Chondrocyte (in vitro differentiated cells): ENCODE measurements at regions not wholly inside any gene's neighbourhood (a gene's known extent, or its start where the extent isn't known, plus 50 kb on each side); places are given as distances from the start of the nearest gene placed in this dataset.

Experiments used
- DNase-seq: peaks from one replicate; pipeline ENCODE4 v3.0.0; 2021; ENCODE audit warnings: mixed read lengths, low spot score
- H3K27ac Mint-ChIP-seq: one replicate; pipeline ENCODE4 v1.8.0; 2021; ENCODE audit warnings: mild to moderate bottlenecking, moderate library complexity, mixed read lengths; ENCODE audit not compliant: unreplicated experiment
- H3K27me3 Mint-ChIP-seq: 2 replicates; pipeline ENCODE4 v1.8.0; 2021; ENCODE audit warnings: low read depth, mixed read lengths
- H3K36me3 Mint-ChIP-seq: 2 replicates; pipeline ENCODE4 v1.8.0; 2021; ENCODE audit warnings: low read depth, mixed read lengths
- H3K4me1 Mint-ChIP-seq: 2 replicates; pipeline ENCODE4 v1.8.0; 2021; ENCODE audit warnings: low read depth, mild to moderate bottlenecking, mixed read lengths
- H3K4me3 Mint-ChIP-seq: one replicate; pipeline ENCODE4 v1.8.0; 2021; ENCODE audit warnings: mild to moderate bottlenecking, moderate library complexity, mixed read lengths; ENCODE audit not compliant: unreplicated experiment
- H3K9me3 Mint-ChIP-seq: 2 replicates; pipeline ENCODE4 v1.8.0; 2021; ENCODE audit warnings: low read depth, mixed read lengths
- TF ChIP-seq, protein P1 (sequence below): fragments of 200-600 bp; sonication (generic); IDR thresholded peaks from 2 replicates; pipeline ENCODE4 v1.5.0; 2021; ENCODE audit warnings: antibody characterized with exemption, mild to moderate bottlenecking, moderate library complexity

DNA sequence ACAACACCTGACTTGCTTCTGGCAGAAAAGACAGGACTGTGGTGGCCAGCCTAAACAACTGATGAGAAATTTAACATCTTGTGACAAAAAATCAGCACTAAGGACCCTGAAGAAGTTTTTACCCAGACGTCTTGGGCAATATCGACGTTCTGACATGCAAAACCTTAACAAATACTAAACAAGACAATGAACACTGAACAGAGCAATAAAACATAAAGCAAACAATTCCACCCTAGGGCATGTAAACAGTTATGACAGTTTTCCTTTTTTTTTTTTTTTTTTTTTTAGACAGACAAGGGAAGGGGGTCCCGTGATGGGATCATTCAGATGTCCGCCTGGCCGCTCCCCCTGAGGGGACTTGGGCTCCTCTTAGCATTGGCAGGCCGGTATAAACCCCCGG is 738.0 kb downstream of the SI start:
- TF ChIP-seq, protein P1, sequence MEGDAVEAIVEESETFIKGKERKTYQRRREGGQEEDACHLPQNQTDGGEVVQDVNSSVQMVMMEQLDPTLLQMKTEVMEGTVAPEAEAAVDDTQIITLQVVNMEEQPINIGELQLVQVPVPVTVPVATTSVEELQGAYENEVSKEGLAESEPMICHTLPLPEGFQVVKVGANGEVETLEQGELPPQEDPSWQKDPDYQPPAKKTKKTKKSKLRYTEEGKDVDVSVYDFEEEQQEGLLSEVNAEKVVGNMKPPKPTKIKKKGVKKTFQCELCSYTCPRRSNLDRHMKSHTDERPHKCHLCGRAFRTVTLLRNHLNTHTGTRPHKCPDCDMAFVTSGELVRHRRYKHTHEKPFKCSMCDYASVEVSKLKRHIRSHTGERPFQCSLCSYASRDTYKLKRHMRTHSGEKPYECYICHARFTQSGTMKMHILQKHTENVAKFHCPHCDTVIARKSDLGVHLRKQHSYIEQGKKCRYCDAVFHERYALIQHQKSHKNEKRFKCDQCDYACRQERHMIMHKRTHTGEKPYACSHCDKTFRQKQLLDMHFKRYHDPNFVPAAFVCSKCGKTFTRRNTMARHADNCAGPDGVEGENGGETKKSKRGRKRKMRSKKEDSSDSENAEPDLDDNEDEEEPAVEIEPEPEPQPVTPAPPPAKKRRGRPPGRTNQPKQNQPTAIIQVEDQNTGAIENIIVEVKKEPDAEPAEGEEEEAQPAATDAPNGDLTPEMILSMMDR: no peak
- Mint-ChIP-seq H3K4me3 (no peak overlapping the region), H3K27ac (no peak overlapping the region), H3K9me3 (no peaks in the 10 kb centered on the region), H3K27me3 (no peaks in the 10 kb centered on the region), H3K36me3 (peaks cover 2% of the 10 kb centered on the region), H3K4me1 (no peaks in the 10 kb centered on the region)
- DNase-seq: no peak

- peaks cover 24% of the 10 kb centered on the region for H3K4me1 Mint-ChIP-seq
Measured at GRCh38 chr3:164332831-164333802, 745.2 kb downstream of the SI start.

GRCh38 chr3:164326714-164327113 is 751.6 kb downstream of the SI start:
- Mint-ChIP-seq H3K36me3 (no peaks in the 10 kb centered on the region), H3K9me3 (no peaks in the 10 kb centered on the region), H3K27ac (no peak overlapping the region), H3K4me3 (no peak overlapping the region), H3K27me3 (peaks cover 4% of the 10 kb centered on the region), H3K4me1 (peaks cover under 1% of the 10 kb centered on the region)
- DNase-seq: no peak
- TF ChIP-seq, protein P1: no peak

More at GRCh38 chr3:164332831-164333802, 745.2 kb downstream of the SI start:
- no peak overlapping the region for H3K4me3 Mint-ChIP-seq
- H3K9me3 Mint-ChIP-seq: no peaks in the 10 kb centered on the region
- H3K36me3 Mint-ChIP-seq: no peaks in the 10 kb centered on the region
- TF ChIP-seq, protein P1: peak; percentile 48
- H3K27me3 Mint-ChIP-seq: no peaks in the 10 kb centered on the region
- peak overlapping the region; percentile 81 for H3K27ac Mint-ChIP-seq
- no peak for DNase-seq

DNA sequence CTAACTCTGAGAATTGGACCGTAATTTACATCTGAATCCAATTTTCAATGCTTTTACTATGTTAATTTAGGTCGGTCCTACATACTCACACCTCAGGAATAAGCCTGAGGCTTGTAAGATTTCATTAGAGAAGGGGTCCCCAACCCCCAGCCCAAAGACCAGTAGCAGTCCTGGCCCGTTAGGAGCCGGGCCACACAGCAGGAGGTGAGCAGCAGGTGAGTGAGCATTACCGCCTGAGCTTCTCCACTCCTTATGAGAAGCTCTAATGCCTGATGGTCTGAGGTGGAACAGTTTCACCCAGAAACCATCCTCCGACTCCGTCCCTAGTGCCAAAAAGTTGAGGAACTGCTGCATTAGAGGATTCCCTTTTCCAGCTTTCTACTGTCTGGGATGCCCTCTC is 757.3 kb downstream of the SI start:
- H3K36me3 Mint-ChIP-seq: no peaks in the 10 kb centered on the region
- H3K27ac Mint-ChIP-seq: no peak overlapping the region
- H3K4me1 Mint-ChIP-seq: no peaks in the 10 kb centered on the region

GRCh38 chr3:164306042-164306441 is 772.3 kb downstream of the SI start:
- H3K27me3 Mint-ChIP-seq: no peaks in the 10 kb centered on the region
- H3K27ac Mint-ChIP-seq: no peak overlapping the region
- no peak overlapping the region for H3K4me3 Mint-ChIP-seq
- peaks cover 20% of the 10 kb centered on the region for H3K9me3 Mint-ChIP-seq
- H3K4me1 Mint-ChIP-seq: no peaks in the 10 kb centered on the region
- H3K36me3 Mint-ChIP-seq: no peaks in the 10 kb centered on the region
- TF ChIP-seq, protein P1: no peak
- DNase-seq: no peak

More for the DNA sequence above, 757.3 kb downstream of the SI start:
- no peak for DNase-seq
- Mint-ChIP-seq H3K9me3 (no peaks in the 10 kb centered on the region), H3K4me3 (no peak overlapping the region), H3K27me3 (peaks cover 15% of the 10 kb centered on the region)
- TF ChIP-seq, protein P1: no peak
